A673 (cell line): ENCODE measurements at regions not wholly inside any gene's neighbourhood (a gene's known extent, or its start where the extent isn't known, plus 50 kb on each side); places are given as distances from the start of the nearest gene placed in this dataset.

Experiments
- EZH2 ChIP-seq: fragments of 200-600 bp; sonication (generic); IDR thresholded peaks from 2 replicates; pipeline ENCODE4 v1.6.1; 2017; ENCODE audit warnings: borderline replicate concordance, low read depth, mild to moderate bottlenecking, mixed read lengths, antibody characterized with exemption, low read length; ENCODE audit not compliant: poor library complexity, severe bottlenecking
- TF ChIP-seq, protein P1 (sequence below): fragments of 300-800, 200-600 bp; sonication (generic); conservative IDR thresholded peaks from 2 replicates; pipeline ENCODE4 v1.5.1; 2017; ENCODE audit warnings: low read depth, mild to moderate bottlenecking, antibody characterized with exemption, low read length, moderate library complexity, mixed read lengths

DNA sequence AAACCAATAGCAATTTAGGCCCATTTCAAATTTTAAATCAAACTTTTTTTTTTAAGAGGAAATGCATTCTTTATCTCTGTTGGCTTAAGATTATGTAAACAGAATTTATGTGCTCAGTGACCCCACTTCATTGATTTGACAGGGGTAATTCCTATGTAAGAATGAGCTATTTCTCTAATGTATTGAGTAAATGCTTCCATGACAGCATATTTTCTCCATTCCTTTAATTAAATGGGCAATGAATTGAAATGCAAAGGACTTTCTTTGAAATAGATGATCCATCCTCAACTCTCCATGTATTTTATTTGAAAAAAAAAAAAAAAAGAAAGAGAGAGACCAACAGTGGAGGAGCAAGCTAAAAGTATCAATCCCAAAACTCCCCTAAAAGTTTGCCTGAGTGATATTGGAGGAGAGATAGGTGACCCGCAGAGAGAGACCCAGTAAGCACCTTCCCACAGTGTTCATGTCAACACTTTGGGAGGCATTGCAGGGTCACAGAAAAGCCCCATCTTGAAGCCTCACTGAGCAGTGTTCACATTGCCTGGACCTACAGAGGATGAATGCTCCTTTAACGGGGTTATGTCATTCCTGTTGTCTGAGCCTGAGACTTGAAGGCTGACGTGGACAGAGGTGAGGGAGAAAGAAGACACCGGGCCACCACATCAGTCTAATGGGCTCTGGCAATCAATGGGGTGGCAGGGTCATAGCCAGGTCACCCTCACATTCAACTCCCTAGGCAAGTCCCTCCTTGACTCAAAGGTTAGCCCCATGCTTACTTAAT is 176.0 kb downstream of the SHOX2 start:
- TF ChIP-seq, protein P1, sequence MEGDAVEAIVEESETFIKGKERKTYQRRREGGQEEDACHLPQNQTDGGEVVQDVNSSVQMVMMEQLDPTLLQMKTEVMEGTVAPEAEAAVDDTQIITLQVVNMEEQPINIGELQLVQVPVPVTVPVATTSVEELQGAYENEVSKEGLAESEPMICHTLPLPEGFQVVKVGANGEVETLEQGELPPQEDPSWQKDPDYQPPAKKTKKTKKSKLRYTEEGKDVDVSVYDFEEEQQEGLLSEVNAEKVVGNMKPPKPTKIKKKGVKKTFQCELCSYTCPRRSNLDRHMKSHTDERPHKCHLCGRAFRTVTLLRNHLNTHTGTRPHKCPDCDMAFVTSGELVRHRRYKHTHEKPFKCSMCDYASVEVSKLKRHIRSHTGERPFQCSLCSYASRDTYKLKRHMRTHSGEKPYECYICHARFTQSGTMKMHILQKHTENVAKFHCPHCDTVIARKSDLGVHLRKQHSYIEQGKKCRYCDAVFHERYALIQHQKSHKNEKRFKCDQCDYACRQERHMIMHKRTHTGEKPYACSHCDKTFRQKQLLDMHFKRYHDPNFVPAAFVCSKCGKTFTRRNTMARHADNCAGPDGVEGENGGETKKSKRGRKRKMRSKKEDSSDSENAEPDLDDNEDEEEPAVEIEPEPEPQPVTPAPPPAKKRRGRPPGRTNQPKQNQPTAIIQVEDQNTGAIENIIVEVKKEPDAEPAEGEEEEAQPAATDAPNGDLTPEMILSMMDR = no peak
- no peak for TF ChIP-seq EZH2
